LNCAP (cell line): ENCODE measurements at regions not wholly inside any gene's neighbourhood (a gene's known extent, or its start where the extent isn't known, plus 50 kb on each side); places are given as distances from the start of the nearest gene placed in this dataset.

ENCODE experiments used
- TF ChIP-seq, protein P1 (sequence below): fragments of 450-650 bp; IDR thresholded peaks from 2 replicates; pipeline ENCODE4 v1.5.1; 2017; ENCODE audit warnings: mild to moderate bottlenecking

GRCh38 chr1:29793101-29793546 lies 556.8 kb downstream of the PTPRU start:
- TF ChIP-seq, protein P1, sequence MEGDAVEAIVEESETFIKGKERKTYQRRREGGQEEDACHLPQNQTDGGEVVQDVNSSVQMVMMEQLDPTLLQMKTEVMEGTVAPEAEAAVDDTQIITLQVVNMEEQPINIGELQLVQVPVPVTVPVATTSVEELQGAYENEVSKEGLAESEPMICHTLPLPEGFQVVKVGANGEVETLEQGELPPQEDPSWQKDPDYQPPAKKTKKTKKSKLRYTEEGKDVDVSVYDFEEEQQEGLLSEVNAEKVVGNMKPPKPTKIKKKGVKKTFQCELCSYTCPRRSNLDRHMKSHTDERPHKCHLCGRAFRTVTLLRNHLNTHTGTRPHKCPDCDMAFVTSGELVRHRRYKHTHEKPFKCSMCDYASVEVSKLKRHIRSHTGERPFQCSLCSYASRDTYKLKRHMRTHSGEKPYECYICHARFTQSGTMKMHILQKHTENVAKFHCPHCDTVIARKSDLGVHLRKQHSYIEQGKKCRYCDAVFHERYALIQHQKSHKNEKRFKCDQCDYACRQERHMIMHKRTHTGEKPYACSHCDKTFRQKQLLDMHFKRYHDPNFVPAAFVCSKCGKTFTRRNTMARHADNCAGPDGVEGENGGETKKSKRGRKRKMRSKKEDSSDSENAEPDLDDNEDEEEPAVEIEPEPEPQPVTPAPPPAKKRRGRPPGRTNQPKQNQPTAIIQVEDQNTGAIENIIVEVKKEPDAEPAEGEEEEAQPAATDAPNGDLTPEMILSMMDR = peak; percentile 85

DNA sequence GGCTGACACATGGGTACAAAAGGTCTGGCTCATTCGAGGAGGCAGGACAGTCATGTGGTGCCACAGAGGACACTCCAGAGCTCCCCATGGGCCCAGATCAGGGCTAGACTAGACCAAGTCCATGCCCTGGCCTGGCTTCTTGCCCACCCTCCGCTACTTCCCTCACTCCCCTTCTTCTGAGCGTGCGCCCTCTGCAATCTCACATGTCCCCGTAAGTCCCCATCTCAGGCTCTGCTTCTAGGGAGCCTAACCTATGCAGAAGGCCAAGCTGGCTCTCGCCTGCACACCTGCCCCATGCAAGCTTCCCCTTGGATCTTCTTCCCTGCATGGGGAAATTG lies 553.6 kb downstream of the PTPRU start:
- TF ChIP-seq, protein P1 = no peak

- TF ChIP-seq, protein P1 = no peak
Measured at GRCh38 chr1:29789221-29789909, 553.0 kb downstream of the PTPRU start.

DNA sequence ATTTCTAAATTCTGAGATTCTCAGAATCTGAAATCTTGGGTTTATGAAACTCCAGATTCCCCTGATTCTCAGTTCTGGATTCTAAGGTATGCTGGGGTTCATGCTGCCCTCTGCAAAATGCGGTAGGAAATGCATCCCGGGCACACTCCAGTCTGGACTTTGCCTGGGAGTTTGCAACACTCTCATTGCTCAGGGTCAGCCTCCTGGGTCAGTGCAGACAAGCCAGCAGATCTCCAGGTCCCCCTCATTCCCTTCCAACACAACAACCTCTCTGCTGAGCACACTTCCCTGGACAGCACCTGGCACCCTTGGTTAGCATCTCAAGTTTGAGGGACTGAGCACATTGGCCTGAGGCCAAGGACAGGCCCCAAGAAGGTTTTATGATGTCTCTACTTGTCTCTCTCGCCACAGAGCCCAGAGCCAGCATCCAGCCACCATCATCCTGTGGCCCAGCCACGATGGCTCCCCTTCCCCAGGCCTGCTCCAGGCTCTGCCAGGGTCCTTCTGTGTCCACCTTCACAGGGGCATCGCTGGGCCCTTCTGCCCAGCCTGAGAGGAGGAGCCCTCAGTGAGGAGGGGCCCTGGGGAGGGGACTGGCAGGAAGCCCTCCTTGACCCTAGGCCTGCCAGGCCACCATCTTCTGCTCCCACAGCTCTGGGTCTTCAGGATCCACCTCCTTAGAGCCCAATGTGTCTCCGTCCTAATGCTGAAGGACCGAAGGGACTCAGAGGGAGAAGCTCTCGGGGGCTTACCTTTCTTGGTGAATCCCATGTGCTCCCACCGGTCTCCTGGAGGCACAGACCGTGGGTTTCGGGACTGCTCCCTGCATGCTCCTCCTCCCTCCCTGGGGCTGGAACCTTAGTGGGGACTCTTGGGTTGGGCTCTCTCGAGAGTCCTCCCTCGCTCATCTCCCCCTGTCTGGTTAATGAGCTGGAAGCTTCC lies 550.7 kb downstream of the PTPRU start:
- TF ChIP-seq, protein P1 = no peak

GRCh38 chr1:29786195-29786594 lies 549.9 kb downstream of the PTPRU start:
- TF ChIP-seq, protein P1 = no peak

- TF ChIP-seq, protein P1 = no peak
Measured at GRCh38 chr1:29785554-29785953, 549.2 kb downstream of the PTPRU start.

DNA sequence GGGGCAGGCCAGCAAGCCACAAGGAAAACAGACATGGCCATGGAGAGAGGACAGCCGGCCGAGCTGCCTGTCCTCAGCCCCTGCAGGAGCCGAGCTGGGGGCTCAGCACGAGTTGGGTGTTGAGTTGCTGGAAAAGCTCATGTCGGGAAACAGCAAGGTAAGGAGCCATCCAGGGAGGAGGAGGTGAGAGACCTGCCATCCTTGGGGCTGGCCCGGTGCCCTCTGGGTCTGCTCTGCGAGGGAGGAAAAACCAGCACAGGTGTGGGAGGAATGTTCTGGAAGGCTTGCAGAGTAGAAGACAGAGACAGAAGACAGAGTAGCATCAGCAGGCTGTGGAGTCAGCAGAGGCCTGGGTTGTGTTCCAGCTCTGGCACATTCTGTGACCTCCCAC lies 548.8 kb downstream of the PTPRU start:
- TF ChIP-seq, protein P1 = no peak
